DOHH2 (cell line): ENCODE measurements at regions not wholly inside any gene's neighbourhood (a gene's known extent, or its start where the extent isn't known, plus 50 kb on each side); places are given as distances from the start of the nearest gene placed in this dataset.

Experiments used
- H3F3A ChIP-seq: fragments of 200-600 bp; sonication (generic), shearing (Covaris generic); 2 replicates; pipeline ENCODE4 v1.6.0; 2016; ENCODE audit warnings: antibody characterized with exemption, mild to moderate bottlenecking; ENCODE audit not compliant: control insufficient read depth, insufficient read depth
- H3K27ac ChIP-seq: fragments of 200-600 bp; sonication (generic); 2 replicates; pipeline ENCODE4 v1.5.1; 2014; ENCODE audit warnings: low read depth, mild to moderate bottlenecking, low read length, moderate library complexity
- H3K27me3 ChIP-seq: fragments of 200-600 bp; sonication (generic); 2 replicates; pipeline ENCODE4 v1.6.1; 2014; ENCODE audit warnings: mild to moderate bottlenecking, low read length, mixed read lengths; ENCODE audit not compliant: control insufficient read depth
- H3K36me3 ChIP-seq: fragments of 200-600 bp; sonication (generic); 2 replicates; pipeline ENCODE4 v1.6.1; 2014; ENCODE audit warnings: mild to moderate bottlenecking, low read length, moderate library complexity, mixed read lengths; ENCODE audit not compliant: control insufficient read depth
- H3K4me1 ChIP-seq: fragments of 200-600 bp; sonication (generic); 2 replicates; pipeline ENCODE4 v1.6.1; 2014; ENCODE audit warnings: mild to moderate bottlenecking, low read length, mixed read lengths; ENCODE audit not compliant: control insufficient read depth
- H3K4me2 ChIP-seq: fragments of 200-600 bp; sonication (generic); 2 replicates; pipeline ENCODE4 v1.6.0; 2014; ENCODE audit warnings: mild to moderate bottlenecking, low read length, moderate library complexity
- H3K4me3 ChIP-seq: fragments of 200-600 bp; sonication (generic); 2 replicates; pipeline ENCODE4 v1.5.1; 2014; ENCODE audit warnings: mild to moderate bottlenecking, low read length, mixed read lengths
- H3K79me2 ChIP-seq: fragments of 200-600 bp; sonication (generic); 2 replicates; pipeline ENCODE4 v1.6.1; 2014; ENCODE audit warnings: mild to moderate bottlenecking, low read length, mixed read lengths; ENCODE audit not compliant: control insufficient read depth
- H3K9me2 ChIP-seq: fragments of 200-600 bp; sonication (generic); replicated peaks from 2 replicates; pipeline ENCODE4 v1.6.1; 2014; ENCODE audit warnings: mild to moderate bottlenecking, low read length, mixed read lengths; ENCODE audit not compliant: control insufficient read depth
- H3K9me3 ChIP-seq: fragments of 200-600 bp; sonication (generic); 2 replicates; pipeline ENCODE4 v1.6.1; 2014; ENCODE audit warnings: antibody characterized with exemption, low read length, mixed read lengths; ENCODE audit not compliant: control insufficient read depth, insufficient read depth
- H4K20me1 ChIP-seq: fragments of 200-600 bp; sonication (generic); 2 replicates; pipeline ENCODE4 v1.6.0; 2014; ENCODE audit warnings: low read depth, mild to moderate bottlenecking, antibody characterized with exemption, low read length, moderate library complexity; ENCODE audit not compliant: control insufficient read depth, insufficient read depth
- EZH2phosphoT487 ChIP-seq: fragments of 200-600 bp; sonication (generic); IDR thresholded peaks from 2 replicates; pipeline ENCODE4 v1.6.1; 2017; ENCODE audit warnings: borderline replicate concordance, mild to moderate bottlenecking, antibody characterized with exemption, low read length, moderate library complexity, mixed read lengths
- TF ChIP-seq, protein P1 (sequence below): fragments of 200-600 bp; sonication (generic); IDR thresholded peaks from one replicate; pipeline ENCODE4 v1.5.1; 2014; ENCODE audit warnings: antibody characterized with exemption, mild to moderate bottlenecking, low read depth, low read length; ENCODE audit not compliant: poor library complexity, severe bottlenecking

- Histone ChIP-seq H3K9me3 (no peaks in the 10 kb centered on the region), H3K4me2 (no peak overlapping the region), H3K9me2 (no peaks in the 10 kb centered on the region), H3K4me1 (no peaks in the 10 kb centered on the region), H4K20me1 (no peaks in the 10 kb centered on the region), H3K27me3 (no peaks in the 10 kb centered on the region), H3F3A (no peaks in the 10 kb centered on the region), H3K4me3 (no peak overlapping the region), H3K27ac (no peak overlapping the region), H3K36me3 (no peaks in the 10 kb centered on the region), H3K79me2 (no peaks in the 10 kb centered on the region)
- TF ChIP-seq EZH2phosphoT487, result no peak
- TF ChIP-seq, protein P1, sequence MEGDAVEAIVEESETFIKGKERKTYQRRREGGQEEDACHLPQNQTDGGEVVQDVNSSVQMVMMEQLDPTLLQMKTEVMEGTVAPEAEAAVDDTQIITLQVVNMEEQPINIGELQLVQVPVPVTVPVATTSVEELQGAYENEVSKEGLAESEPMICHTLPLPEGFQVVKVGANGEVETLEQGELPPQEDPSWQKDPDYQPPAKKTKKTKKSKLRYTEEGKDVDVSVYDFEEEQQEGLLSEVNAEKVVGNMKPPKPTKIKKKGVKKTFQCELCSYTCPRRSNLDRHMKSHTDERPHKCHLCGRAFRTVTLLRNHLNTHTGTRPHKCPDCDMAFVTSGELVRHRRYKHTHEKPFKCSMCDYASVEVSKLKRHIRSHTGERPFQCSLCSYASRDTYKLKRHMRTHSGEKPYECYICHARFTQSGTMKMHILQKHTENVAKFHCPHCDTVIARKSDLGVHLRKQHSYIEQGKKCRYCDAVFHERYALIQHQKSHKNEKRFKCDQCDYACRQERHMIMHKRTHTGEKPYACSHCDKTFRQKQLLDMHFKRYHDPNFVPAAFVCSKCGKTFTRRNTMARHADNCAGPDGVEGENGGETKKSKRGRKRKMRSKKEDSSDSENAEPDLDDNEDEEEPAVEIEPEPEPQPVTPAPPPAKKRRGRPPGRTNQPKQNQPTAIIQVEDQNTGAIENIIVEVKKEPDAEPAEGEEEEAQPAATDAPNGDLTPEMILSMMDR, result no peak
Measured at GRCh38 chrX:30939928-30940327, 50.9 kb upstream of the TAB3 start.
